ENCODE measurements at regions not wholly inside any gene's neighbourhood (a gene's known extent, or its start where the extent isn't known, plus 50 kb on each side); places are given as distances from the start of the nearest gene placed in this dataset.
A peak's percentile ranks its signal among the peaks of the same experiment; 100 is the strongest.
"Not testable (repeated sequence)": the region's sequence is repeated elsewhere in the genome, so short reads cannot be mapped to it uniquely, and the experiment has no call there.

DNA sequence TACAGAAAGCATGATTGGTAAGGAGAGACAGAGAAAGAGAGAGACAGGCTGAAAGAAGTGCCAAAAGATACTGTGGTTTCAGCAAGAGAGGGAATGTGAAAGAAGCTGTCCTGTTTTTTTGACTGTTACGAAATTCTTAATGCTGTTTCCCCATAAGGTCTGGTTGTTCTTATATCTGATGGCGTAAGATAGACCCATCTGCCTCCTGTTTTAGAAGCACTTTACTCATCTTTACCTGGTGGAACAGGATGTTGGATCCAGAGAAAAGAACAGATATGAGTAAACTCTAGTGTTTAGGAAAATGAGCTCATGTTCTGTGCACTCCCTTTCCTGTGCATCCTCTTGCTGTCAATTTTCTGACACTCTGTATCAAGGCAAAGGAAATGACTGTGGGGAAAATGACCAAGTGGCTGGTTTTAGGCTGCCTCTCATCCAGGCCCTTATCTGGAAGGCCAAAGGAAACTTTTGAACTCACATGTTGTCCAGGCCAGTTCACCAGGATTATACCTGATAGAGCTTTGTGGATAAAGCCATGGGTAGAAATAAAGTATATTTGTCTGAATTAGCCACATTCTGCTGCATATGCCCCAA is 311.7 kb upstream of the HTR2C start:
- DNase-seq, result no peak

GRCh38 chrX:114270371-114270770 is 313.5 kb upstream of the HTR2C start:
- DNase-seq, result not testable (repeated sequence)

DNA sequence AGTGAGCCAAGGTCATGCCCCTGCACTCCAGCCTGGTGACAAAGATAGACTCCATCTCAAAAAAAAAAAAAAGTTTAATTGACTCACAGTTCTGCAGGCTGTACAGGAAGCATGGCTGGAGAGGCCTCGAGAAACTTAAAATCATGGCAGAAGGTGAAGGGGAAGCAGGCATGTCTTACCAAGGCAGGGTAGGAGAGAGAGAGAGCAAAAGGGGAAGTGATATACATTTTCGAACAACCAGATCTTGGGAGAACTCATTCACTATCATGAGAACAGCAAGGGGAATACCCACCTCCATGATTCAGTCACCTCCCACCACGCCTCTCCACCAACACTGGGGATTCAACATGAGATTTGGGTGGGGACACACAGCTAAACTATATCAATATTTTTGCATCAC is 315.2 kb upstream of the HTR2C start:
- no peak for DNase-seq

DNA sequence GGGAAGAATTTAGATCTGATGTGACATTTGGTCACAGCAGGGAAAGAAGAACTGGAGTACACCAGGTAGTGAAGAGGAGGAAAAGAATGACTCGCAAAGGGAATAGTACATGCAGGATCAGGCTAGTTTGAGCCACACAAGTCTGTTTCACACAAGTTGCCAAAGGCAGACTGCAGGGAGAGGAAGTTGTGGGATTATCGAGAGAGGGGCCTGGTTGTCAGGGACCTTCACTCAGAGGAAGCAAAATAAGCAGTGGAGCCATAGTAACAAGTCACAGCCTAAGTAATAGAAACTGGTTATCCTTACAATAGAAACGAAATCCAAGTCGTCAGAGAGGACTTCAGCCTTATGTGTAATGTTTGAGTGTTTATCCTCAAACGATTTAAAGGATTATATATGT is 316.7 kb upstream of the HTR2C start:
- no peak for DNase-seq

GRCh38 chrX:114252186-114252585 is 331.7 kb upstream of the HTR2C start:
- DNase-seq, result no peak

DNA sequence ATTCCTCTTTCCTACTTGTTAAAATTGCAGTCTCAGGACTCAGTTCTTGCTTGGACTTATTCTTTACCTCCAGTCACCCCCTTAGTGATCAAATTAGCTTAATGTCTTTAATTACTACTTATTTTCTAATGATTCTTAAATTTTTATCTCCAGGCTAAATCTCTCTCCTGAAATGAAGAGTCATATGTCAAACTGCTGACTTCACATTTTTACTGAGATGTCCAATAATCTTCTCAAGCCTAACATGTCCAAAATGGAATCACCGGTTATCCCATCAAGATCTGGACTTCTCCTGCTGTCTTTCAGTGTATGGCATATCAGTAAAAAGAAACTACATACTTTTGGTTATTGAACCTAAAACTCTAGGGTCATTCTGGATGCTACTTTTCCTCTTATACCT is 332.3 kb upstream of the HTR2C start:
- no peak for DNase-seq

- DNase-seq, result no peak
Measured at GRCh38 chrX:114221445-114221844, 362.4 kb upstream of the HTR2C start.

GRCh38 chrX:114210879-114211278 is 373.0 kb upstream of the HTR2C start:
- DNase-seq, result no peak

- no peak for DNase-seq
Measured at GRCh38 chrX:114201622-114202021, 382.3 kb upstream of the HTR2C start.

GRCh38 chrX:114181195-114181594 is 402.7 kb upstream of the HTR2C start:
- no peak for DNase-seq

- no peak for DNase-seq
Measured at GRCh38 chrX:114178126-114178525, 405.8 kb upstream of the HTR2C start.

GRCh38 chrX:114167276-114167675 is 416.6 kb upstream of the HTR2C start:
- not testable (repeated sequence) for DNase-seq

DNA sequence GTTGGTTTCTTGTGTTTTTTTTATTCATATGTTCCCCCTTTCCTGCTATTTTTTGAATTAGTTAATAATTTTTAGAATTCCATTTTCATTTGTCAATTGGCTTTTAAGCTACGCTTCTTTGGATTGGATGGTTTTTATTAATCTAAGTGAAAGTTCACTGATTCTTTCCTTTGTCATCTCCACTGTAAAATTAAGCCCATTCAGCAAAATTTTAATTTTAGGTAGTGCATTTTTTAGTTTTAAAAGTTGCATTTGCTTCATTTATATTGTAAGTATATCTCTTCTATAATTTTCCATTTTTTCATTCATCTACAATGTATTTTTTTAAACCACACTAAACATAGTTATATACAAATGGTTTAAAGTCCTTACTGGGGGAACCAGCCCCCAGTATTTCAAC is 417.3 kb upstream of the HTR2C start:
- no peak for DNase-seq

- DNase-seq, result no peak
Measured at GRCh38 chrX:114165537-114165936, 418.3 kb upstream of the HTR2C start.

GRCh38 chrX:114162068-114162735 is 421.7 kb upstream of the HTR2C start:
- DNase-seq, result peak; percentile 0

GRCh38 chrX:114152801-114153200 is 431.1 kb upstream of the HTR2C start:
- DNase-seq, result no peak

DNA sequence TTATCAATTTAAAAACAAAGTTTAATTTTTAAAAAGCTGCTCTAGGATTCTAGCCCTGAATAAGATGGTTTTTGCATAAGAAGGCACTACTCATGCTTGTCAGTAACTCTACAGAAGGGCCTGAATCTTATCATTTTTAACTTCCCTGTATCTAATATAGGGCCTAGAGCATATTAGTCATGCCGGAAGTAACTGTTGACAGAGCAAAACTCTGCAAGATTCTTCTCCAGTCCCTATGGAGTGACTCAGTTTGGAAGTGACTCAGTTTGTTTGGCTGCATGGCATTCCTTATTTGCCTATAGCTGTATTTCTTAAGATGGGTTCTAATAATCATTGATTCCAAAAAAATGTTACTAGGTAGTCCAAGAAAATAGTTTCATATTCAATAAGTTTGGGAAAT is 431.8 kb upstream of the HTR2C start:
- no peak for DNase-seq

DNA sequence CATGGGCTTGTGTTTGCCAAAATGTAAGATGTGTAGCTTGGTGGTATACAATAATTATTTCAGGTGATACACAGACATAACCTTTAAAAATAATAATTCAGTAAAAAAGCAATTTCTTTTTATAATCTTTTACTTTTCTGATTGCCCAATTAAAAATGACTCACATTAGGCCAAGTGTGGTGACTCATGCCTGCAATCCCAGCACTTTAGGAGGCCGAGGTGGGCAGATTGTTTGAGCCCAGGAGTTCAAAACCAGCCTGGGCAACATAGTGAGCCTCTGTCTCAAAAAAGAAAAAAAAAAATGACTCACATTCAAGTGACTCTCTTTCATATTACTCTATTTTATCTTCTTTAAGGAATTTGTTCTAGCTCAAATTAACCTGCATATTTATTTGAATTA is 449.4 kb upstream of the HTR2C start:
- no peak for DNase-seq

GRCh38 chrX:114127411-114128025 is 456.4 kb upstream of the HTR2C start:
- DNase-seq, result no peak

- no peak for DNase-seq
Measured at GRCh38 chrX:114127005-114127404, 456.9 kb upstream of the HTR2C start.

DNA sequence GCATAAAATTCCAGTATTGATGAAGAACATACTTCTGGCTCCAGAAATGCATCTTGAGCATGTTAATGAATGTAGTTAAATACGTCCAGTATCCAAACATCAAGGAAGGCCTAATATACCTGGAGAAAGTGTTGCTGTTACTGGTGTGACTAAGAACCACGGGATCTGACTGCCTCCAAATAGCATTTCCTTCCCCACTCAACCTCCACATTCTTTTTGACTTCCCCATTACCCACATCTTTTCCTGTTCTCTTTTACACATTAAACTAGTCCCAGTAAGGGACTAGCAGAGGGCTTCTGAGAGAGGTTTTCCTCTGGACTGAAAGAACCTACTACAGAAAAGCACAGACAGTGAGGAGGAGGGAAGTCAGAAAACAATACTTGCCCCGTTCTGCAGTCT is 482.8 kb upstream of the HTR2C start:
- DNase-seq, result no peak

GRCh38 chrX:114097866-114098265 is 486.0 kb upstream of the HTR2C start:
- DNase-seq, result no peak

GRCh38 chrX:114097427-114097826 is 486.5 kb upstream of the HTR2C start:
- DNase-seq, result no peak

DNA sequence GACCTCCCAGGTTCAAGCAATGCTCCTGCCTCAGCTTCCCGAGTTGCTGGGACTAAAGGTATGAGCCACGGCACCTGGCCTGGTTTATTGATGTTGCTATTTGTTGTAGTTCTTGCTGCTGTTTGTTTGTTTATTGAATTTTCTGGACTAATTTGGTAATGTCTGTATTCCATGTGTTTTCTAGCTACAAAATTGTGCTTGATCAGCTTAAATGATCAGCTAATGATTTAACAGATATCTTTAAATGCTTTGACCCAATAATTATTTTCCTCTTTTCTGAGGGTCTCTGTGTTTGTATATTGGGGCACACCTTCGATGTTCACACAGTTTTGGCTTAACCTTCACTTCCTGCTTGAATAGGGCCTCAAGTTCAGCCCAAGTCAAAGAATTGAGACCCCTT is 488.1 kb upstream of the HTR2C start:
- DNase-seq, result no peak

DNA sequence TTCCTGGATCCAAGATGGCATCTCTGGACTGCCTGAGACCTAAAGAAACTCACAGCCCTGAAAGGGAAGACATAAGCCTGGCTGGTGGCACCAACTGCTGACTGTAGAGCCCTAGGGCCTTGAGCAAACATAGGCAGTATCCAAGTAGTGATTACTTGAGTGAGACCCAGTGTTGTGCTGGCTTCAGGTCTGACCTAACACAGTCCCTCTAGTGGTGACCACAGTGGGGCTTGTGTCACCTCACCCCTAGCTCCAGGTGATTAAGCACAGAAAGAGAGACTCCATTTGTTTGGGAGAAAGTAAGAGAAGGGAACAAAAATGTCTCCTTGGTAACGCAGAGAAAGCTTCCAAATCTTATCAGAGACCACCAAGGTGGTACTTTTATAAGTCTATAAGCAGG is 496.3 kb upstream of the HTR2C start:
- no peak for DNase-seq

Data from SHP77 treated with DMSO at 0.1 percent for 48 hours (cell line).